ENCODE measurements at regions not wholly inside any gene's neighbourhood (a gene's known extent, or its start where the extent isn't known, plus 50 kb on each side); places are given as distances from the start of the nearest gene placed in this dataset.

GRCh38 chr18:39730606-39731005, 2165.0 kb upstream of the CELF4 start:
- intact Hi-C loops (cut with DNase I; ENCODE audit: low total_unique reads) = no loop called here
- H3K27ac ChIP-seq = no peak overlapping the region
- no peak for TF ChIP-seq POLR2A (IDR thresholded peaks at IDR 0.05)
- no peak for TF ChIP-seq POLR2AphosphoS5 (IDR thresholded peaks at IDR 0.05)
- no peak for TF ChIP-seq CTCF (IDR thresholded peaks at IDR 0.05 in 8 of 11, conservative IDR thresholded peaks at IDR 0.05 in 3 of 11)
- H3K36me3 ChIP-seq = no peaks in the 10 kb centered on the region
- no peaks in the 10 kb centered on the region for H3K9me3 ChIP-seq
- H3K4me1 ChIP-seq = no peaks in the 10 kb centered on the region
- no peak overlapping the region for H3K4me3 ChIP-seq
- no peaks in the 10 kb centered on the region for H3K27me3 ChIP-seq (replicated peaks in 1 of 7)
- DNase-seq = no peak

DNA sequence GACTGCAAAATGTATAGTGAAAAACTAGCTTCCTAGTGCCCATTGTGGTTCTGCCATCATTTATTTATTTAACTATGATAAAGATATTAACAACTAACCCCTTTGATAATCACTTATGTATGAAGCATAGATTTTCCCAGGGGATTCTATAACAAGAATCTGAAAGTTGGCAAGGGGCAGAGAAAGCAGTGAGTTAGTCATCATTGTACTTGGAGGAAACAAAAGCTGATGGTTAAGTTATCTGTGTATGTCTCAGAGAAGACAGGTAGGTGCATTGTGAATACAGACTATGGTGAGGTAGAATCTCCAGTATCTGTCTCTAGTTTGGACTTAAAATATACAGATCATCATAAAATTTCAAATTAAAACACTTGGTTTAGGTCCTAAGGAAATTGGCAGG, 2159.1 kb upstream of the CELF4 start:
- Histone ChIP-seq H3K36me3 (no peaks in the 10 kb centered on the region), H3K27me3 (replicated peaks in 1 of 7) (no peaks in the 10 kb centered on the region), H3K9me3 (no peaks in the 10 kb centered on the region), H3K4me1 (no peaks in the 10 kb centered on the region), H3K4me3 (no peak overlapping the region), H3K27ac (no peak overlapping the region)
- DNase-seq = no peak
- intact Hi-C loops (cut with DNase I; ENCODE audit: low total_unique reads) = no loop called here
- TF ChIP-seq POLR2AphosphoS5 (IDR thresholded peaks at IDR 0.05) (no peak), POLR2A (IDR thresholded peaks at IDR 0.05) (no peak), CTCF (IDR thresholded peaks at IDR 0.05 in 8 of 11, conservative IDR thresholded peaks at IDR 0.05 in 3 of 11) (no peak)

- no peak overlapping the region for H3K4me3 ChIP-seq
- TF ChIP-seq CTCF (IDR thresholded peaks at IDR 0.05 in 8 of 11, conservative IDR thresholded peaks at IDR 0.05 in 3 of 11) (no peak), POLR2A (IDR thresholded peaks at IDR 0.05) (no peak), POLR2AphosphoS5 (IDR thresholded peaks at IDR 0.05) (no peak)
- H3K27me3 ChIP-seq (replicated peaks in 1 of 7) = no peaks in the 10 kb centered on the region
- intact Hi-C loops (cut with DNase I; ENCODE audit: low total_unique reads) = no loop called here
- no peaks in the 10 kb centered on the region for H3K4me1 ChIP-seq
- 82 to 98% (median 85%) methylated on average over 1 of the region's 1 CpG for WGBS, 5 donors
- DNase-seq = no peak
- no peak overlapping the region for H3K27ac ChIP-seq
- H3K9me3 ChIP-seq = no peaks in the 10 kb centered on the region
- no peaks in the 10 kb centered on the region for H3K36me3 ChIP-seq
These were observed 2156.1 kb upstream of the CELF4 start for GRCh38 chr18:39721712-39722111.

DNA sequence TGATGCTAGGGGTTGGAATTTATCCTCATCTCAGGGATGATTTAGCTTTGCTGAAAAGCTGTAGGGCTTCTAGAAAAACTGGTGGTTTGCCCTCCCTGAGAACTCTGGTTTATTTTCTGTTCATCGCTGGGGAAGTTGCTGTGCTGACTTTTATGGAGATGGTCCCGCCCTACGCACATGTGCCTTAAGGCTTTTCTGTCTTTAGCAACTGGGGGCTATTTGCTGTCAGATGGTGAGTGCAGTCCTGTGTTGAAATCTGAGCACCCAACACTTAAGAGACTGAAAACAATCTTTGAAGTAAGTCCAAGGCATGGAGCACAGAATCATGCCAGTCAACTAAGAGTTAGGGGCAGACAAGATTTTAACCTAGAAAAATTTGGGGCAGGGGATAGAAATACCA, 2148.4 kb upstream of the CELF4 start:
- Histone ChIP-seq H3K4me1 (no peaks in the 10 kb centered on the region), H3K36me3 (no peaks in the 10 kb centered on the region), H3K9me3 (no peaks in the 10 kb centered on the region), H3K4me3 (no peak overlapping the region), H3K27ac (no peak overlapping the region), H3K27me3 (replicated peaks in 1 of 7) (no peaks in the 10 kb centered on the region)
- intact Hi-C loops (cut with DNase I; ENCODE audit: low total_unique reads) = no loop called here
- no peak for DNase-seq
- TF ChIP-seq POLR2AphosphoS5 (IDR thresholded peaks at IDR 0.05) = no peak
- TF ChIP-seq POLR2A (IDR thresholded peaks at IDR 0.05) = no peak
- TF ChIP-seq CTCF (IDR thresholded peaks at IDR 0.05 in 8 of 11, conservative IDR thresholded peaks at IDR 0.05 in 3 of 11) = no peak
- 91 to 97% (median 95%) methylated on average over 3 of the region's 3 CpGs for WGBS, 5 donors
